Astrocyte (in vitro differentiated cells and primary cell): ENCODE measurements at regions not wholly inside any gene's neighbourhood (a gene's known extent, or its start where the extent isn't known, plus 50 kb on each side); places are given as distances from the start of the nearest gene placed in this dataset.

ENCODE experiments used
- DNase-seq: peaks from one replicate; pipeline ENCODE4 v3.0.0-alpha.2; 2010; ENCODE audit warnings: low read depth
- FAIRE-seq: peaks from 2 replicates; lab custom pipeline; 2011; peaks lifted over from hg19 to GRCh38; lab: Jason Lieb, UNC
- H2AFZ ChIP-seq: 2 replicates; pipeline ENCODE4 v1.6.0; 2012; ENCODE audit warnings: low read depth, low read length, inconsistent platforms
- H3K27ac ChIP-seq: 2 replicates; pipeline ENCODE4 v1.5.1; 2011; ENCODE audit warnings: low read depth, low read length, inconsistent platforms
- H3K27me3 ChIP-seq: 2 replicates; pipeline ENCODE4 v1.6.0; 2011; ENCODE audit warnings: low read length, inconsistent platforms; ENCODE audit not compliant: insufficient read depth
- H3K36me3 ChIP-seq: 2 replicates; pipeline ENCODE4 v1.5.1; 2011; ENCODE audit warnings: low read length, inconsistent platforms; ENCODE audit not compliant: insufficient read depth
- H3K4me1 ChIP-seq: 2 replicates; pipeline ENCODE4 v1.5.1; 2011; ENCODE audit warnings: low read length, inconsistent platforms; ENCODE audit not compliant: insufficient read depth
- H3K4me2 ChIP-seq: 2 replicates; pipeline ENCODE4 v1.6.0; 2012; ENCODE audit warnings: low read length, inconsistent platforms
- H3K4me3 ChIP-seq: 2 replicates; pipeline ENCODE4 v1.5.1; 2011; ENCODE audit warnings: low read depth, mild to moderate bottlenecking, low read length, inconsistent platforms; ENCODE audit not compliant: insufficient read depth
- H3K79me2 ChIP-seq: 2 replicates; pipeline ENCODE4 v1.6.0; 2012; ENCODE audit warnings: mild to moderate bottlenecking, low read length, inconsistent platforms; ENCODE audit not compliant: insufficient read depth
- H3K9ac ChIP-seq: 2 replicates; pipeline ENCODE4 v1.6.0; 2012; ENCODE audit warnings: mild to moderate bottlenecking, low read length, inconsistent platforms
- H3K9me3 ChIP-seq: 2 replicates; pipeline ENCODE4 v1.5.1; 2012; ENCODE audit warnings: low read depth, mild to moderate bottlenecking, low read length, inconsistent platforms; ENCODE audit not compliant: insufficient read depth
- H4K20me1 ChIP-seq: 2 replicates; pipeline ENCODE4 v1.6.0; 2012; ENCODE audit warnings: low read length, inconsistent platforms; ENCODE audit not compliant: insufficient read depth
- H3K27ac Mint-ChIP-seq: one replicate; pipeline ENCODE4 v1.8.0; 2021; ENCODE audit warnings: mild to moderate bottlenecking, mixed read lengths; ENCODE audit not compliant: unreplicated experiment
- H3K27me3 Mint-ChIP-seq: one replicate; pipeline ENCODE4 v1.8.0; 2021; ENCODE audit warnings: low read depth, mixed read lengths; ENCODE audit not compliant: unreplicated experiment
- H3K36me3 Mint-ChIP-seq: one replicate; pipeline ENCODE4 v1.8.0; 2021; ENCODE audit warnings: low read depth, mixed read lengths; ENCODE audit not compliant: unreplicated experiment
- H3K4me1 Mint-ChIP-seq: one replicate; pipeline ENCODE4 v1.8.0; 2021; ENCODE audit warnings: low read depth, mixed read lengths; ENCODE audit not compliant: unreplicated experiment
- H3K4me3 Mint-ChIP-seq: one replicate; pipeline ENCODE4 v1.8.0; 2021; ENCODE audit warnings: mild to moderate bottlenecking, moderate library complexity, mixed read lengths; ENCODE audit not compliant: unreplicated experiment
- H3K9me3 Mint-ChIP-seq: one replicate; pipeline ENCODE4 v1.8.0; 2021; ENCODE audit warnings: mild to moderate bottlenecking, mixed read lengths; ENCODE audit not compliant: unreplicated experiment
- EZH2 ChIP-seq: IDR thresholded peaks from 2 replicates; pipeline ENCODE4 v1.6.1; 2012; ENCODE audit warnings: mild to moderate bottlenecking, low read length, inconsistent platforms; ENCODE audit not compliant: insufficient read depth
- TF ChIP-seq, protein P1 (sequence below): IDR thresholded peaks from 2 replicates; pipeline ENCODE4 v1.5.1; 2011; ENCODE audit warnings: low read depth, mild to moderate bottlenecking, inconsistent platforms, low read length, moderate library complexity; ENCODE audit not compliant: insufficient read depth

DNA sequence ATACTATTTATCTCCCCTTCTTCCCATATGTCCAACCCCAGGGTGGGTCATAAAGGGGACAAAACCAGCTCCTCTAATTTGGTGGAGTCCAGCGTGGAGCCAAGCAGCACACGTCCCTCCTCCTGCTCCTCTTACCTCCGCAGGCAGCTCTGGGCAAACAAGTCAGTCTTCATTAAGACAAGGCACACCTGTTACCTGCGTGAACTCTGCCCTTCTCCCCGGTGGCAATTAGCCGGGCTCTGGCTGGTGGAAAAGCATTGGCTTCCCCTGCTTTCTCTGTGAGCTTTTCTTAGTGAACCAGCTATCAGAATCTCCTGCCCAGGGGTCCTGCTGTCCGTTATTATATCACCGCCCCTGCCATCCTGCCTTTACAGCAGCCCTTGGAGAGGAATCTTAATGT is 418.7 kb upstream of the CADM1 start:
- no peak overlapping the region for H3K27ac ChIP-seq
- no peaks in the 10 kb centered on the region for H3K27me3 ChIP-seq
- DNase-seq (no peak), FAIRE-seq (no peak)
- H3K4me2 ChIP-seq = no peak overlapping the region
- no peak overlapping the region for H3K27ac Mint-ChIP-seq
- H3K36me3 Mint-ChIP-seq = peaks cover 10% of the 10 kb centered on the region
- no peak for TF ChIP-seq EZH2
- TF ChIP-seq, protein P1, sequence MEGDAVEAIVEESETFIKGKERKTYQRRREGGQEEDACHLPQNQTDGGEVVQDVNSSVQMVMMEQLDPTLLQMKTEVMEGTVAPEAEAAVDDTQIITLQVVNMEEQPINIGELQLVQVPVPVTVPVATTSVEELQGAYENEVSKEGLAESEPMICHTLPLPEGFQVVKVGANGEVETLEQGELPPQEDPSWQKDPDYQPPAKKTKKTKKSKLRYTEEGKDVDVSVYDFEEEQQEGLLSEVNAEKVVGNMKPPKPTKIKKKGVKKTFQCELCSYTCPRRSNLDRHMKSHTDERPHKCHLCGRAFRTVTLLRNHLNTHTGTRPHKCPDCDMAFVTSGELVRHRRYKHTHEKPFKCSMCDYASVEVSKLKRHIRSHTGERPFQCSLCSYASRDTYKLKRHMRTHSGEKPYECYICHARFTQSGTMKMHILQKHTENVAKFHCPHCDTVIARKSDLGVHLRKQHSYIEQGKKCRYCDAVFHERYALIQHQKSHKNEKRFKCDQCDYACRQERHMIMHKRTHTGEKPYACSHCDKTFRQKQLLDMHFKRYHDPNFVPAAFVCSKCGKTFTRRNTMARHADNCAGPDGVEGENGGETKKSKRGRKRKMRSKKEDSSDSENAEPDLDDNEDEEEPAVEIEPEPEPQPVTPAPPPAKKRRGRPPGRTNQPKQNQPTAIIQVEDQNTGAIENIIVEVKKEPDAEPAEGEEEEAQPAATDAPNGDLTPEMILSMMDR = no peak
- H4K20me1 ChIP-seq = no peaks in the 10 kb centered on the region
- H3K4me3 Mint-ChIP-seq = no peak overlapping the region
- peaks cover 15% of the 10 kb centered on the region for H3K27me3 Mint-ChIP-seq
- H3K9ac ChIP-seq = no peak overlapping the region
- H3K4me1 Mint-ChIP-seq = peaks cover 24% of the 10 kb centered on the region
- H3K4me3 ChIP-seq = no peak overlapping the region
- H3K4me1 ChIP-seq = peaks cover 18% of the 10 kb centered on the region
- H3K9me3 Mint-ChIP-seq = peaks cover 6% of the 10 kb centered on the region
- no peaks in the 10 kb centered on the region for H3K9me3 ChIP-seq
- H3K36me3 ChIP-seq = no peaks in the 10 kb centered on the region
- H2AFZ ChIP-seq = no peak overlapping the region
- no peaks in the 10 kb centered on the region for H3K79me2 ChIP-seq

DNA sequence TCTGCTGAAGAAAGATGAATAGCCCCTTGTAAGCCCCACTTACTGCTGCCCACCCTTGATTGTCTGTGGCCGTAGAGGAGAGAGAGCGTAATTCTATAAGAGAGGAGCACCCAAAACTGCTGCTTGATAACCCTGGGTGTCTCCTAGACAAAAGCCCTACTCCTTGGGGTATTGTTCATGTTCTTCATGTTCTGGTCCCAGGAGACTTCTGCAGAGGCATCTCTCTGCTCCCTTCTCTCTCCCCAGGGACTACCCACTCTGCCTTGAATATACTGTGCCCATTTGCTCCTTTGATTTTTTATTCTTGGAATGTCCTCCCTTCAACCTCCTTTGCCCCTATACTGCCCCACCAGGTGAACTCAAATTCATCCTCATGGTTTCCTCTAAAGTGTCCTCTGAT is 417.8 kb upstream of the CADM1 start:
- no peak for TF ChIP-seq EZH2
- TF ChIP-seq, protein P1 = no peak
- Mint-ChIP-seq H3K4me3 (no peak overlapping the region), H3K27ac (no peak overlapping the region), H3K9me3 (peaks cover 6% of the 10 kb centered on the region), H3K27me3 (peaks cover 8% of the 10 kb centered on the region), H3K36me3 (peaks cover 7% of the 10 kb centered on the region), H3K4me1 (peaks cover 24% of the 10 kb centered on the region)
- no peak for FAIRE-seq
- Histone ChIP-seq H3K9ac (no peak overlapping the region), H3K4me3 (no peak overlapping the region), H3K4me2 (no peak overlapping the region), H3K36me3 (no peaks in the 10 kb centered on the region), H3K9me3 (no peaks in the 10 kb centered on the region), H4K20me1 (no peaks in the 10 kb centered on the region), H3K79me2 (no peaks in the 10 kb centered on the region), H3K27ac (no peak overlapping the region), H3K27me3 (no peaks in the 10 kb centered on the region), H2AFZ (no peak overlapping the region), H3K4me1 (peaks cover 18% of the 10 kb centered on the region)
- no peak for DNase-seq

DNA sequence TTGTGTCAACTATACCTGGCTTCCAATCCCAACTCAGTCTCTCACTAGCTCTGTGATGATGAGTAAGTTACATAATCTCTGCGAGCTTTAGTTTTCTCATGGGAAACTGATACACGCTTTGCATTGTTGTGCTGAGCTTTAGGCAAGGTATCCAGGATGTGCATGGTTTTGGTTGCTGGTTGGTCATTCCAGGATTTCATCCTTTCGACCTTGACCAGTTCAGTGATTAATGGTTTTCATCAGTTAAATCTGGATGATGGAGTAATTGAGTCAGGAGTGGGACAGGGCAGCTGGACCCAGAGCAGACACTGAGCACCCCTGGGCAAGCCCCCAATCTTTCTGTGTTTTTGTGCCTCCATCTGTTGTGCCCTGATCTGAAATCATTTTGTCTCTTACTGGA is 417.3 kb upstream of the CADM1 start:
- H3K9me3 ChIP-seq = no peaks in the 10 kb centered on the region
- H3K4me3 ChIP-seq = no peak overlapping the region
- Mint-ChIP-seq H3K4me1 (peaks cover 22% of the 10 kb centered on the region), H3K36me3 (peaks cover 7% of the 10 kb centered on the region), H3K27ac (no peak overlapping the region), H3K9me3 (peaks cover 6% of the 10 kb centered on the region), H3K27me3 (peaks cover 11% of the 10 kb centered on the region), H3K4me3 (no peak overlapping the region)
- H3K9ac ChIP-seq = no peak overlapping the region
- no peak overlapping the region for H3K4me2 ChIP-seq
- peaks cover 18% of the 10 kb centered on the region for H3K4me1 ChIP-seq
- H3K36me3 ChIP-seq = no peaks in the 10 kb centered on the region
- H4K20me1 ChIP-seq = no peaks in the 10 kb centered on the region
- no peak overlapping the region for H3K27ac ChIP-seq
- no peak overlapping the region for H2AFZ ChIP-seq
- no peak for TF ChIP-seq EZH2
- TF ChIP-seq, protein P1 = no peak
- no peaks in the 10 kb centered on the region for H3K27me3 ChIP-seq
- DNase-seq (no peak), FAIRE-seq (no peak)
- H3K79me2 ChIP-seq = no peaks in the 10 kb centered on the region
